ENCODE measurements at regions not wholly inside any gene's neighbourhood (a gene's known extent, or its start where the extent isn't known, plus 50 kb on each side); places are given as distances from the start of the nearest gene placed in this dataset.
A peak's percentile ranks its signal among the peaks of the same experiment; 100 is the strongest.

DNA sequence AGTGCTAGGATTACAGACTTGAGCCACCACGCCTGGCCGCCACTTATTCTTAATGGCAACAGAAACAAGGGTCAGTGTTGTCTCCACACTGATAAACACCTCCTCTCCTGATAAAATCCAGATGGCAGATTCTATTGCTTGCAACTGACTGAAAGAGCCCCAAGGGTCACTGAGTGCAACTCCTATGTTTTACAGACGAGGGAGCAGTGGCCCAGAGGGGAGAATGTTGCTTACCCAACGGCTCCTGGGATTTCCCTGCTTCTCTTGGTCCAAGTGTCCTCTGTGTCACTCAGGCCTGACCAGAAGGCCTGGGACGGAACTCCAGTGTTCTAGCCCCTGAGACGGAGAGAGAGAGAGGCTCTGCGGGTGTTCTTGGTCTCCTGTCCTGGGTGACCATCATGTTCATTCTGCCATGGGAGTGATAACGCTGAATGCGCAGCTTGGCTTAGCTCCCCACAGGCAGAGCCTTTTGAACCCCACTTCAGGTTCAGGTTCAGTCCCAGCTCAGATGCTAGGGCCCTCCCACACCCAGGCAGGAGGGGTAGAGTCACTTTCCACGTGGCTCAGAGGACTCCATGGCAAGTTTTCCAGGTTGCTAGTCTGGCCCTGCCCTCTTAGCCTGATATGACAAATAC is 77.3 kb upstream of the NLRP1 start:
- TF ChIP-seq, protein P1, sequence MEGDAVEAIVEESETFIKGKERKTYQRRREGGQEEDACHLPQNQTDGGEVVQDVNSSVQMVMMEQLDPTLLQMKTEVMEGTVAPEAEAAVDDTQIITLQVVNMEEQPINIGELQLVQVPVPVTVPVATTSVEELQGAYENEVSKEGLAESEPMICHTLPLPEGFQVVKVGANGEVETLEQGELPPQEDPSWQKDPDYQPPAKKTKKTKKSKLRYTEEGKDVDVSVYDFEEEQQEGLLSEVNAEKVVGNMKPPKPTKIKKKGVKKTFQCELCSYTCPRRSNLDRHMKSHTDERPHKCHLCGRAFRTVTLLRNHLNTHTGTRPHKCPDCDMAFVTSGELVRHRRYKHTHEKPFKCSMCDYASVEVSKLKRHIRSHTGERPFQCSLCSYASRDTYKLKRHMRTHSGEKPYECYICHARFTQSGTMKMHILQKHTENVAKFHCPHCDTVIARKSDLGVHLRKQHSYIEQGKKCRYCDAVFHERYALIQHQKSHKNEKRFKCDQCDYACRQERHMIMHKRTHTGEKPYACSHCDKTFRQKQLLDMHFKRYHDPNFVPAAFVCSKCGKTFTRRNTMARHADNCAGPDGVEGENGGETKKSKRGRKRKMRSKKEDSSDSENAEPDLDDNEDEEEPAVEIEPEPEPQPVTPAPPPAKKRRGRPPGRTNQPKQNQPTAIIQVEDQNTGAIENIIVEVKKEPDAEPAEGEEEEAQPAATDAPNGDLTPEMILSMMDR (IDR thresholded peaks at IDR 0.05), result peak; percentile 34
- TF ChIP-seq EZH2phosphoT487 (IDR thresholded peaks at IDR 0.05) (no peak), EZH2 (IDR thresholded peaks at IDR 0.05) (no peak)
